ENCODE measurements at regions not wholly inside any gene's neighbourhood (a gene's known extent, or its start where the extent isn't known, plus 50 kb on each side); places are given as distances from the start of the nearest gene placed in this dataset.

DNA sequence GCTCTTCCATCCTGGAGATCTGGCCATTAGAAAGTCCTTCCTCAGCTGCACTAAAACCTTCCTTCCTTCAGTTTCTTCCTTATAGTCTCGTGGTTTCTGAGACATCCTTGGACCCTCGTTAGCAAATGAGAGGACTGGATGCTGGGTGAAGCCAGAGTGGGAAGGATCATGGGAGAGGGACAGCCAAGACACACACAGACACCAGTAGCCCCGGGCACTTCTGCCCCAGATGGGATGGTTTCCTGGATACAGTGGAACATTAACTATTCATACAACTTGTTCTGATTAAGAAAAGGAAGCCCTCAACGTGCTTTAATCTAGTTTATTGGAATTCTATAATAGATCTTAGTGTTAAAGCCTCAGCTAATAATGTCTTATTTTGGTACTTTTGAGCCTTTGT is 125.5 kb downstream of the SEC61B start:
- H3K4me1 ChIP-seq (ENCODE audit: low read depth, poor library complexity, severe bottlenecking): no peaks in the 10 kb centered on the region
- H3K9ac ChIP-seq: no peak overlapping the region
- H2AFZ ChIP-seq (ENCODE audit: low read depth): no peak overlapping the region
- H3K4me2 ChIP-seq: no peak overlapping the region
- H3K27me3 ChIP-seq (ENCODE audit: insufficient read depth, low read depth): no peaks in the 10 kb centered on the region
- H4K20me1 ChIP-seq (ENCODE audit: insufficient read depth): no peaks in the 10 kb centered on the region
- no peak overlapping the region for H3K4me3 ChIP-seq (IDR thresholded peaks at IDR 0.05; ENCODE audit: insufficient read depth, low read depth, low read length)
- H3K36me3 ChIP-seq (ENCODE audit: insufficient read depth): no peaks in the 10 kb centered on the region
- no peak overlapping the region for H3K27ac ChIP-seq
- H3K79me2 ChIP-seq (ENCODE audit: insufficient read depth, low read depth): no peaks in the 10 kb centered on the region
- TF ChIP-seq, protein P1, sequence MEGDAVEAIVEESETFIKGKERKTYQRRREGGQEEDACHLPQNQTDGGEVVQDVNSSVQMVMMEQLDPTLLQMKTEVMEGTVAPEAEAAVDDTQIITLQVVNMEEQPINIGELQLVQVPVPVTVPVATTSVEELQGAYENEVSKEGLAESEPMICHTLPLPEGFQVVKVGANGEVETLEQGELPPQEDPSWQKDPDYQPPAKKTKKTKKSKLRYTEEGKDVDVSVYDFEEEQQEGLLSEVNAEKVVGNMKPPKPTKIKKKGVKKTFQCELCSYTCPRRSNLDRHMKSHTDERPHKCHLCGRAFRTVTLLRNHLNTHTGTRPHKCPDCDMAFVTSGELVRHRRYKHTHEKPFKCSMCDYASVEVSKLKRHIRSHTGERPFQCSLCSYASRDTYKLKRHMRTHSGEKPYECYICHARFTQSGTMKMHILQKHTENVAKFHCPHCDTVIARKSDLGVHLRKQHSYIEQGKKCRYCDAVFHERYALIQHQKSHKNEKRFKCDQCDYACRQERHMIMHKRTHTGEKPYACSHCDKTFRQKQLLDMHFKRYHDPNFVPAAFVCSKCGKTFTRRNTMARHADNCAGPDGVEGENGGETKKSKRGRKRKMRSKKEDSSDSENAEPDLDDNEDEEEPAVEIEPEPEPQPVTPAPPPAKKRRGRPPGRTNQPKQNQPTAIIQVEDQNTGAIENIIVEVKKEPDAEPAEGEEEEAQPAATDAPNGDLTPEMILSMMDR (conservative IDR thresholded peaks at IDR 0.05; ENCODE audit: low read depth, low read length): no peak

DNA sequence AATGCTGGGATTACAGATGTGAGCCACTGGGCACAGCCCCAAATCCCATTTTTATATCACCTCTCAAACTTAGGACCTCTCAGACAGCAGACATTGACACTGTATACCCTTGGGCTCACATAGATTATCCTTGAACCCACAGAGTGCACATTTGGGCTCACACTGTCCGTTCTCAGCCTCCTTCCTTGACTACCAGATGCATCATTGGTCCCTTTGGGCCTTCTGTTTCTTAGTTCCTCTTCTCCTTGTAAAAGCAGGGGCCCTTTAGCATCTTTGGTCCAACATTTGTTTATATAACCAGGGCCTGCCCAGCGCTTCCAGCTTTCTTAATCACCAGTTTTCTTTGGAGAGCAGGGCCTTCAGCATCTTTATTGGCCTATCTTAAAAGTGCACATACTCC is 126.2 kb downstream of the SEC61B start:
- Histone ChIP-seq H3K79me2 (ENCODE audit: insufficient read depth, low read depth) (no peaks in the 10 kb centered on the region), H3K9ac (no peak overlapping the region), H3K27ac (no peak overlapping the region), H3K4me1 (ENCODE audit: low read depth, poor library complexity, severe bottlenecking) (no peaks in the 10 kb centered on the region), H4K20me1 (ENCODE audit: insufficient read depth) (no peaks in the 10 kb centered on the region), H3K36me3 (ENCODE audit: insufficient read depth) (no peaks in the 10 kb centered on the region), H3K4me2 (no peak overlapping the region), H3K4me3 (IDR thresholded peaks at IDR 0.05; ENCODE audit: insufficient read depth, low read depth, low read length) (no peak overlapping the region), H3K27me3 (ENCODE audit: insufficient read depth, low read depth) (no peaks in the 10 kb centered on the region), H2AFZ (ENCODE audit: low read depth) (no peak overlapping the region)
- TF ChIP-seq, protein P1 (conservative IDR thresholded peaks at IDR 0.05; ENCODE audit: low read depth, low read length): no peak

DNA sequence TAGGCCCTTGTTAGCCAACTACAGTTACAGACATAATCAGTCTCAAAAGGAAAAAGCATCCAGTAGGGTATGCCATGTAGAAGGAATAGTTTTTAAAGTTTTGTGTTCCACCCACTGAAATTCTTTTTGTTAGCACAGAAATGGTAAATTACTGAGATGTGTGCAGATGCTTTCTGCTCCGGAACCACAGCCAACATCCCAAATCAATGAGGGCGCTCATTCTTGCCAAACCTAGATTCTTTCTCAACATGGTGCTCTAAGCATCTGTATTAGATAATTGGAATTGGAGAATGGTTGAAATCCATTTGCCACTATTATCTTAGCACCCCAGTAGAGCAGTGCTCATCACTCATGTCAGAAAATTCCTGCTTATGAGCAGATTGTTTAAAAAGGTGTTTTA is 127.8 kb downstream of the SEC61B start:
- Histone ChIP-seq H3K9ac (no peak overlapping the region), H3K4me1 (ENCODE audit: low read depth, poor library complexity, severe bottlenecking) (no peaks in the 10 kb centered on the region), H3K4me3 (IDR thresholded peaks at IDR 0.05; ENCODE audit: insufficient read depth, low read depth, low read length) (no peak overlapping the region), H3K27me3 (ENCODE audit: insufficient read depth, low read depth) (no peaks in the 10 kb centered on the region), H3K79me2 (ENCODE audit: insufficient read depth, low read depth) (no peaks in the 10 kb centered on the region), H3K4me2 (no peak overlapping the region), H2AFZ (ENCODE audit: low read depth) (no peak overlapping the region), H3K36me3 (ENCODE audit: insufficient read depth) (no peaks in the 10 kb centered on the region), H3K27ac (no peak overlapping the region), H4K20me1 (ENCODE audit: insufficient read depth) (no peaks in the 10 kb centered on the region)
- TF ChIP-seq, protein P1 (conservative IDR thresholded peaks at IDR 0.05; ENCODE audit: low read depth, low read length): no peak

DNA sequence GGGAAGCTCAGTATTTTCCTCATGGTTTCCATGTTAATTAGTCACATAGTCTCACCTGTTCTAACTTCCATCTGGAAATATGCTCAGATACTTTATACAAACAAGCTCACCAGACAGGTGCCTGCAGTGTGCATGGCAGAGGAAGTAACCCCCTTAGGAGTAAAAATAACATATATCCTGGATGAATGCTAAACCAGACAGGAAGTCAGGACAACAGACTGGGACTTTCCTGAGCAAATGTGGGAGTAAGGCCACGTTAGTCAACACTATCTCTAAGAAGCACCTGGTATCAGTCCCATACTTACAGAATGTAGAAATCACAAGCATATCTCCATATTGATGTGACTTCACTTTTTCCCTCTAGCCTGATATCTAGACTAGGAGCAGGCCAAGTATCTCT is 128.4 kb downstream of the SEC61B start:
- Histone ChIP-seq H3K9ac (no peak overlapping the region), H3K36me3 (ENCODE audit: insufficient read depth) (no peaks in the 10 kb centered on the region), H3K4me1 (ENCODE audit: low read depth, poor library complexity, severe bottlenecking) (no peaks in the 10 kb centered on the region), H3K4me2 (no peak overlapping the region), H3K27me3 (ENCODE audit: insufficient read depth, low read depth) (no peaks in the 10 kb centered on the region), H3K27ac (no peak overlapping the region), H4K20me1 (ENCODE audit: insufficient read depth) (no peaks in the 10 kb centered on the region), H2AFZ (ENCODE audit: low read depth) (no peak overlapping the region), H3K4me3 (IDR thresholded peaks at IDR 0.05; ENCODE audit: insufficient read depth, low read depth, low read length) (no peak overlapping the region), H3K79me2 (ENCODE audit: insufficient read depth, low read depth) (no peaks in the 10 kb centered on the region)
- TF ChIP-seq, protein P1 (conservative IDR thresholded peaks at IDR 0.05; ENCODE audit: low read depth, low read length): no peak

DNA sequence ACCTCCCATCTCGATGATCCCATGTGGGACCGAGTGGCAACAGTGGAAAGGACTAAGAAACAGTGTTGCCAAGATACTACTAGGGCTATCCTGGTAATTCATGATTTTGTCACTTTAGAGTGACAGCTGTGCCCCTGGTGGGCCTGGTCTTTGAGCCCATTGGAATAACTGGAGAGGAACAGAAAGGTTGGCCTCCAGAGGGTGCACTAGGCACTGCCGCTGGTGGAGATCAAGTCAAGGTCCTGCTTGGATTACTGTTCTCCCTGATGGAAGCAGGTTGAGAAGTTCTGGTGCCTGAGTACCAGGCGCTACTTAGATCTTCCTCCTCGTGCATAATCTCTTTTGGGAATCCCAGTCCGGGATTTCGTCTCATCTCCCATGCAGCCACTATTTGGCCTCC is 129.6 kb downstream of the SEC61B start:
- Histone ChIP-seq H3K36me3 (ENCODE audit: insufficient read depth) (no peaks in the 10 kb centered on the region), H4K20me1 (ENCODE audit: insufficient read depth) (no peaks in the 10 kb centered on the region), H3K9ac (no peak overlapping the region), H3K79me2 (ENCODE audit: insufficient read depth, low read depth) (no peaks in the 10 kb centered on the region), H3K27ac (no peak overlapping the region), H2AFZ (ENCODE audit: low read depth) (no peak overlapping the region), H3K27me3 (ENCODE audit: insufficient read depth, low read depth) (no peaks in the 10 kb centered on the region), H3K4me2 (no peak overlapping the region), H3K4me3 (IDR thresholded peaks at IDR 0.05; ENCODE audit: insufficient read depth, low read depth, low read length) (no peak overlapping the region), H3K4me1 (ENCODE audit: low read depth, poor library complexity, severe bottlenecking) (no peaks in the 10 kb centered on the region)
- TF ChIP-seq, protein P1 (conservative IDR thresholded peaks at IDR 0.05; ENCODE audit: low read depth, low read length): no peak
